PC-9 (cell line): ENCODE measurements at regions not wholly inside any gene's neighbourhood (a gene's known extent, or its start where the extent isn't known, plus 50 kb on each side); places are given as distances from the start of the nearest gene placed in this dataset.

Experiments
- EZH2 ChIP-seq: fragments of 200-600 bp; sonication (generic); IDR thresholded peaks from 2 replicates; pipeline ENCODE4 v1.8.0; 2017; ENCODE audit warnings: antibody characterized with exemption, low read depth
- TF ChIP-seq, protein P1 (sequence below): fragments of 200-600 bp; sonication (generic); conservative IDR thresholded peaks from 2 replicates; pipeline ENCODE4 v1.6.1; 2017; ENCODE audit warnings: mixed run types, antibody characterized with exemption, mild to moderate bottlenecking, moderate library complexity

- no peak for TF ChIP-seq EZH2
- TF ChIP-seq, protein P1, sequence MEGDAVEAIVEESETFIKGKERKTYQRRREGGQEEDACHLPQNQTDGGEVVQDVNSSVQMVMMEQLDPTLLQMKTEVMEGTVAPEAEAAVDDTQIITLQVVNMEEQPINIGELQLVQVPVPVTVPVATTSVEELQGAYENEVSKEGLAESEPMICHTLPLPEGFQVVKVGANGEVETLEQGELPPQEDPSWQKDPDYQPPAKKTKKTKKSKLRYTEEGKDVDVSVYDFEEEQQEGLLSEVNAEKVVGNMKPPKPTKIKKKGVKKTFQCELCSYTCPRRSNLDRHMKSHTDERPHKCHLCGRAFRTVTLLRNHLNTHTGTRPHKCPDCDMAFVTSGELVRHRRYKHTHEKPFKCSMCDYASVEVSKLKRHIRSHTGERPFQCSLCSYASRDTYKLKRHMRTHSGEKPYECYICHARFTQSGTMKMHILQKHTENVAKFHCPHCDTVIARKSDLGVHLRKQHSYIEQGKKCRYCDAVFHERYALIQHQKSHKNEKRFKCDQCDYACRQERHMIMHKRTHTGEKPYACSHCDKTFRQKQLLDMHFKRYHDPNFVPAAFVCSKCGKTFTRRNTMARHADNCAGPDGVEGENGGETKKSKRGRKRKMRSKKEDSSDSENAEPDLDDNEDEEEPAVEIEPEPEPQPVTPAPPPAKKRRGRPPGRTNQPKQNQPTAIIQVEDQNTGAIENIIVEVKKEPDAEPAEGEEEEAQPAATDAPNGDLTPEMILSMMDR: no peak
Measured at GRCh38 chr6:102944475-102944874, 1551.0 kb downstream of the GRIK2 start.
